ENCODE measurements at regions not wholly inside any gene's neighbourhood (a gene's known extent, or its start where the extent isn't known, plus 50 kb on each side); places are given as distances from the start of the nearest gene placed in this dataset.

DNA sequence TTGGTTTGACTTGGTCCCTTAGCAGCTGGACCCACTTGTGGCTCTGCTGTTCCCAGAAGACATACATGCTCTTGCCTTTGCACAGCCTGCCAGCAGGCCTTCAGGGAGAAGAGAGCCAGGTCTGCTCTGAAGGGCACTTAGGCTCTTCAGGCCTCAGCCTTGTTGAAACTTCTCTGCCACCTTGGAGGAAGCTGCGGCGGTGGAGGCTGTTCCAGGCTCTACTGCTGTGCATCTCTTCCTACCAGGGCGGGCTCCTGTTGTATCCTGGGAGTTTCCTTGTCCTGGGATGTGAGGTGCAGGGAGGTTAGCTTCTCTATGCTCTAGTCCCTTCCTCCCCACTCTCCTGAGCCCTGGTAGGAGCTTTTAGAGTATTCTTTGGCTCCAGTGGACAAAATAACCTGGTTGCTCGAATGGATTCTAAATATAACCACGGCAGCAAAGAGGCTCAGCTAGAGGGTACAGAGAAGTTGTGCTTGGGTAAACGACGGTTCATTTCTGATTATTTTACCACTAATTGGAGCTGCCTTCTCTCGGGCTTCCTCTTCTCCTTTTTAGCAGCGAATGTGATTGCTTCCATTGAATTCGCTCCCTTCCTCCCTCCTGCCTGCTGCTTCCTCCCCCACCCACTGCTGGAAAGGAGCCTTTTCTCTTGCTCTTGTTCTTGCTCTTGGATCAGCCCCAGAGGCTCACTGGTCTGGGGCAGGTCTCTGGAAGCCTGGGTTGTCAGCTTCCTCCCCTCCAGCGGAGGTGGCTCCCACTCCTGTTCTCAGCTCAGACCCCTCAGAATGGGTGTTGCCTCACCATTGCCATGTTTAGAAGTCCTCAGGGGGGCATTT is 126.6 kb upstream of the CACNA1E start:
- intact Hi-C loops (cut with DNase I) = no loop called here
- DNase-seq = no peak

DNA sequence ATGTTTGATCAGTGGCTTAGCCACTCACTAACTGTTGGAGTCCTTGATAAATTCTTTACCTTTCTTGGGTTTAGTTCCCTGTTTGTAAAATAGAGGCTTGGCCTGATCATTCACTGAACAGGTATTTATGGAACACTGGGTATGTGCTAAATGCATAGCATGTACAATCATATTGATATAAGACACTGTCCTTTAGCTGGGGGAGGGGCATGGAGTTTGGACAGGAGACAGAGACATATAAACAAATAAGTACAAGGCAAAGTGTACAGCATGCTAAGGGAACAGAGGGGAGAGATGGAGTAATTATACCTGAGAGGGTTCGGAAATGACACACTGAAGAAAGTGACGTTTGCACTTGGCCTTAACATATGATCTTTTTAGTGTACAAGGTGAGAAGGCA is 124.3 kb upstream of the CACNA1E start:
- no peak for DNase-seq
- intact Hi-C loops (cut with DNase I) = no loop called here

- intact Hi-C loops (cut with DNase I) = no loop called here
- no peak for DNase-seq
Measured at GRCh38 chr1:181364801-181365200, 118.5 kb upstream of the CACNA1E start.

DNA sequence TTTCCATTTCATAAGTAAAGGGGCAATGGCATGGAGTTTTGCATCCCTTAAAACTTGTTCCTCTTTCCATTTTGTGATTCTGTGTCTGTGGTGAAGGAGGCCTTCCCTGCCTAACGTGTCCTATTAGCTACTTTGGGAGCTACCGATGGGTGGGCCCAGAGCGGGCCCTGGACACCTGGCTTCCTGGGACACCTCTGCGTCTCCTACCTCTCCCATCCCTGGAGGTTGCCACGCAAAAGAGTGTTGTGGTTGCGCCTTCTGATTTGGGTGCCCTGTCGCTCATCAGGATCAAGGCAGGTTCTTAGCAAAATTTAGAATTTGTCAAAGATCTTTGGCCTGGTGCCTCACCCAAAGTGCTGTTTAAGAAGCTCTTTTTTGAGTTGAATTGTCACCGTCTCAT is 116.4 kb upstream of the CACNA1E start:
- DNase-seq = no peak

GRCh38 chr1:181369416-181369815 is 113.9 kb upstream of the CACNA1E start:
- no peak for DNase-seq
- intact Hi-C loops (cut with DNase I) = no loop called here

More for the DNA sequence above, 116.4 kb upstream of the CACNA1E start:
- intact Hi-C loops (cut with DNase I) = no loop called here

DNA sequence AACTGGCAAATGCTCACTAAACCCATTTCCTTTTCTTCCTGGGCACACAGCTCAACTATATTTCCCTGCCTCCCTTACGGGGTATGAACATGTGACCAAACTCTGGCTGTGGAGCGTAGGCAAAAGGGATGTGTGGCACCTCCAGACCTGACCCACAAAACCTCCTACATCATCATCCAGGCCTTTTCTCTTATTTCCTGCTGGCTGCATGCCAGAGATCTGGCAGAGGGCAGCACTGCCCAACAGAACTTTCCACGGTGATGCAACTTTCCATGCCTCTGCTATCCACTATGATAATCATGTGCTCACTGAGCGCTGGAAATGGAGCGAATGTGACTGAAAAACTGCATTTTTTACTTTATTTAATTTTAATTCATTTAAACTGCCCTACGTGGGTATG is 99.6 kb upstream of the CACNA1E start:
- intact Hi-C loops (cut with DNase I) = no loop called here
- no peak for DNase-seq

DNA sequence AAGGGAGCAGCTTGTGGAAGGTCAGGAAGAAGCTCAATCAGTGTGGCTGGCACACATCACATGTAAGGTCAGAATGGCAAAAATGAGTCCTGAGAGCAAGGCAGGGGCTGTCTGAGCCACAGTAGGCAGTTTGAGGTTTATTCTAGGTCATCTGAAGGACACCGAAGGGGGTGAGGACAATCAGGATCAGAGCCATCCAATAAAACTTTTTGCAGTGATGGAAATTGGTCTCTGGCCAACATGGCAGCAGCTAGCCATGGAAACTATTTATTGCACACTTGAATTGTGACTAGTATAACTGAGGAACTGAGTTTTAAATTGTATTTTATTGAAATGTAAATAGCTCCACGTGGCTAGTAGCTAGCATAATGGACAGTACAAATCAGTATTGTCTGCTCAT is 97.0 kb upstream of the CACNA1E start:
- intact Hi-C loops (cut with DNase I) = no loop called here
- no peak for DNase-seq

- intact Hi-C loops (cut with DNase I) = no loop called here
- DNase-seq = no peak
Measured at GRCh38 chr1:181386951-181387350, 96.4 kb upstream of the CACNA1E start.

DNA sequence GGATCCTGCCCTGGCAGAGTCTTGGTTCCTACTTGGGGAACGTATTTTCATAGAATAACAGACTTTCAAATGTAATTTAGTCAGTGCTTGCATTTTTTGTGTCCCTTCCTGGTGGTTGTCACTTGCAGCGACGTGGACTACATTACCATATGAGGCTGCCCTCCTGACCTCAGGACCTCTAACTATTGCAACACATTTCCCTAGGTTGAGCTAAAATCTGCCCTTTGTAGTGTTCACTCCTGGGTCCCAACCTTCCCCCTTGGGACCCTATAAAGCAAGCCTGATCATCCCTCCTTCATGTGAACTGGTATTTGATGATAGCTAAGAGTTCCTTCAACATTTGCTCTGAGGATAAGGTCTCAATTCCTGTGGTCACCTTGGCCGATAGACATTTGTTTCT is 95.6 kb upstream of the CACNA1E start:
- intact Hi-C loops (cut with DNase I) = no loop called here
- no peak for DNase-seq

DNA sequence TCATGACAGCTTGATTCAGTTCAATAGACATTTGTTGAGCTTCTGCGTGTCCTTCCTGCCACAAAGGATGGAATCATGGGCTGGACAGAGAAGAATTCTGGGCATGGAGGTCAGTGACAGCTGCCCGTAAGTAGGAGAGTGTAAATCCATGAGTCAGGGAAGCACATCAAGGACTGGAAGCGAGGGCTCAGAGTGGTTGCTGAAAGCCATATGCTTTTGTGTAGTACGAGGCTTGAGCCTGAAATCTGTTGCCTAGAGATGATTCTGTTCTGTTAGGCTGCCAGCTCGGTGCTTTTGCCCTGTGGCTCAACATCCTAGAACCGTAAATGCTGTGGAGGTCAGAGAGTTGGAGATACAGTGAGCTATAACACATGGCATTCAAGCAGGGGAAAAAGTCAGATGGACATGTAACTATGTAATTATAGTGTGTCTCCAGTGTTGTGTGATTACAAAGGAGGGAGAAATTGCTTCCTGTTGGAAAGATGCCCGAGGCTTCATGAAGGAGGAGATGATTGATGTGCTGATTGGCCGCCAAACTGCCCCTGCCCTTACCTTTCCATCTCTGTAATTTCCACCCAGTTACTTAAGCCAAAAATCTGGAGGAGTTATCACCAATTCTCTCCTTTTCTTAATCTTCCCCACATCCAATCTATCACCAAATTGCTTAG is 92.8 kb upstream of the CACNA1E start:
- no peak for DNase-seq
- intact Hi-C loops (cut with DNase I) = no loop called here

- intact Hi-C loops (cut with DNase I) = no loop called here
- no peak for DNase-seq
Measured at GRCh38 chr1:181391301-181391900, 91.9 kb upstream of the CACNA1E start.

DNA sequence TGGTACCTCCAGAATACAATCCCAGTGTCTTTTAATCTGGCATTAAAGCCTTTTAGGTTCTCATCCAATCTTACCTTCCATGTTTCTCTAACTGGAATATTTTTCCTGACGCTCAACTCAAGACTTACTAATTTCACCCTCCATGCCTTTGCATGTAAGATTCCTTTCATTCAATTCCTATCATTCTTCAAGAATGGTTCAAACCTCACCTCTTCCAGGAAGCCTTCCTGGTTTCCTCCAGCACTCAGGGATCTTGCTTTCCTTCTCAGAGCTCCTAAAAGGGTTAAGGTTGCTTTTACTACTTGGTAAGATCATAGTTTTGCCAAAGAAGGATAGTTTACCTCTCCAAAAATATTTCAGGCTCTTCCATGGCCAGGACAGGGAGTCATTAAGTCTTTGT is 91.2 kb upstream of the CACNA1E start:
- no peak for DNase-seq
- intact Hi-C loops (cut with DNase I) = no loop called here

GRCh38 chr1:181392613-181393220 is 90.6 kb upstream of the CACNA1E start:
- DNase-seq = no peak
- intact Hi-C loops (cut with DNase I) = no loop called here

- DNase-seq = no peak
- intact Hi-C loops (cut with DNase I) = no loop called here
Measured at GRCh38 chr1:181394766-181395165, 88.6 kb upstream of the CACNA1E start.

GRCh38 chr1:181396171-181396670 is 87.1 kb upstream of the CACNA1E start:
- intact Hi-C loops (cut with DNase I) = no loop called here
- DNase-seq = no peak

- intact Hi-C loops (cut with DNase I) = no loop called here
Measured at GRCh38 chr1:181396811-181397210, 86.5 kb upstream of the CACNA1E start.

DNA sequence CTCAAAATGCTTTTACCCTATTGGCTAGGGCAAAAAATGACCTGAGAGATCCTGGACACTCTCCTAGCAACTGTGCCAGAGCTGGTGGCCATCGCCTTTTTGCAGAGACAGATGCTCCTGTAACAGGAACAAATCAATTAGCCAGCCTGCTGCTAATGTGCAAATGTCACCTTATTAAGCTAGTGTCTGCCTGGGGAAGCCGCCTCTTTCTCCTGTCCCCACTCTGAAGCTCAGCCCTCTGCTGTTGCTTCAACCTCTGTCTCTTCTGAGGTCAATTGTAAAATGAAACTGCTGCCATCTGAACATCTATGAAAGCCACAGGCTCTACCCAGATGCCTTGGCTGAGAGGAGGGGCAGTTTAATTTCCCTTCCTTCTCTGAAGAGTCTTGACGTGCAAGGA is 85.5 kb upstream of the CACNA1E start:
- no peak for DNase-seq
- intact Hi-C loops (cut with DNase I) = no loop called here

More at GRCh38 chr1:181396811-181397210, 86.5 kb upstream of the CACNA1E start:
- no peak for DNase-seq

DNA sequence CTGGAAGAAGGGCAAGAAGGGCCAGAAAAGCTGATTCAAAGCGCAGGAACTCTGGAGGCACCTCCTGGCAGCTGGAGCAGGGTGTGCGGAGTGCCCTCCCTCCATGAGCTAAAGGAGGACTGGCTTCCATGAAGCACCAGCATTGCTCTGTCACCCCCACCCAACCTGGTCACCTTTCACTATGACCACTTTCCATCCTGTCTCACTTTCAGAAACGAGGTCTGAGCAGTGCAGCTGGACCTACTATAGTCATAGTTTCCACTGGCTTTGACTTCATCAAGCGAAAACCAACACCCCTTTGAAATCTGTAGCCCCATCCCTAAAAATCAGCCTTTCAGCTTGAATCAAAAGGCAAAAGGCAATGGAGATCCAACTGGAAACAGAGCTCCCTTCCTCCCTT is 84.8 kb upstream of the CACNA1E start:
- intact Hi-C loops (cut with DNase I) = no loop called here

GRCh38 chr1:181405584-181405983 is 77.7 kb upstream of the CACNA1E start:
- no peak for DNase-seq
- intact Hi-C loops (cut with DNase I) = no loop called here

More for the DNA sequence above, 84.8 kb upstream of the CACNA1E start:
- no peak for DNase-seq

- intact Hi-C loops (cut with DNase I) = no loop called here
- DNase-seq = no peak
Measured at GRCh38 chr1:181406989-181407388, 76.3 kb upstream of the CACNA1E start.

- no peak for DNase-seq
- intact Hi-C loops (cut with DNase I) = no loop called here
Measured at GRCh38 chr1:181409981-181410380, 73.3 kb upstream of the CACNA1E start.

Measured in posterior cingulate gyrus (tissue), 11 donors.